ENCODE measurements at regions not wholly inside any gene's neighbourhood (a gene's known extent, or its start where the extent isn't known, plus 50 kb on each side); places are given as distances from the start of the nearest gene placed in this dataset.

GRCh38 chr4:72857787-72858186 lies 211.7 kb downstream of the COX18 start:
- no peak for TF ChIP-seq CTCF (IDR thresholded peaks at IDR 0.05; ENCODE audit: extremely low read depth in 1 of 2, insufficient read depth in 1 of 2, low read depth in 1 of 2, low read length in 2 of 2)
- TF ChIP-seq POLR2AphosphoS5 (IDR thresholded peaks at IDR 0.05; ENCODE audit: insufficient read depth, low read depth, low read length), result no peak
- no peak for TF ChIP-seq POLR2A (IDR thresholded peaks at IDR 0.05; ENCODE audit: low read depth, low read length)
- TF ChIP-seq MAX (IDR thresholded peaks at IDR 0.05; ENCODE audit: insufficient read depth, insufficient read length), result no peak
- no peak for TF ChIP-seq EZH2 (IDR thresholded peaks at IDR 0.05; ENCODE audit: borderline replicate concordance, low read depth, low read length, severe bottlenecking)
- no peak for TF ChIP-seq GATA2 (IDR thresholded peaks at IDR 0.05; ENCODE audit: insufficient read depth, insufficient read length, low read depth, low read length)
- TF ChIP-seq JUN (IDR thresholded peaks at IDR 0.05; ENCODE audit: borderline replicate concordance, insufficient read depth, insufficient read length, low read depth), result no peak
- no peak for TF ChIP-seq FOS (IDR thresholded peaks at IDR 0.05; ENCODE audit: borderline replicate concordance, insufficient read depth, low read length)
